IMR-90 (cell line): ENCODE measurements at regions not wholly inside any gene's neighbourhood (a gene's known extent, or its start where the extent isn't known, plus 50 kb on each side); places are given as distances from the start of the nearest gene placed in this dataset.

Experiments used
- ATAC-seq: fragments of 200-7000 bp; cut with Tn5 transposase; 2 replicates; pipeline ENCODE4 v1.9.1; 2020; ENCODE audit warnings: low read depth, mild to moderate bottlenecking, moderate library complexity
- BruUV-seq: library from RNA; stranded (reverse); fragments of 400-500 nt; replicated peaks from 2 replicates; lab custom pipeline; 2021; lab: Mats Ljungman, UMichigan
- CTCF ChIA-PET: fragments of 300-600 bp; formaldehyde crosslinking; extraction: SDS; loops from one replicate; lab custom pipeline; 2021; ENCODE audit warnings: antibody characterized with exemption; lab: Yijun Ruan, JAX
- POLR2A ChIA-PET: fragments of 300-600 bp; sonication (Branson Sonifier 250); formaldehyde crosslinking; loops from one replicate; lab custom pipeline; 2022; ENCODE audit warnings: antibody characterized with exemption; ENCODE audit not compliant: unreplicated experiment; lab: Charles Lee
- DNase-seq: peaks from one replicate; pipeline ENCODE4 v3.0.0; 2013
- H2AFZ ChIP-seq: replicated peaks from 2 replicates; pipeline ENCODE3; 2013; ENCODE audit warnings: low read length, mild to moderate bottlenecking; ENCODE audit not compliant: poor library complexity
- H2AK5ac ChIP-seq: 2 replicates; pipeline ENCODE4 v1.6.1; 2013; ENCODE audit warnings: low read depth, low read length, inconsistent platforms
- H2AK9ac ChIP-seq: replicated peaks from 2 replicates; pipeline ENCODE3; 2013; ENCODE audit warnings: mild to moderate bottlenecking, low read depth, low read length, moderate library complexity; ENCODE audit not compliant: poor library complexity
- H2BK120ac ChIP-seq: 2 replicates; pipeline ENCODE4 v1.6.1; 2013; ENCODE audit warnings: low read depth, low read length, inconsistent platforms
- H2BK15ac ChIP-seq: 3 replicates; pipeline ENCODE4 v1.6.1; 2013; ENCODE audit warnings: low read depth, low read length, inconsistent platforms
- H2BK20ac ChIP-seq: 2 replicates; pipeline ENCODE4 v1.6.1; 2013; ENCODE audit warnings: low read depth, mild to moderate bottlenecking, inconsistent platforms, low read length, moderate library complexity
- H2BK5ac ChIP-seq: 2 replicates; pipeline ENCODE4 v1.6.1; 2013; ENCODE audit warnings: mild to moderate bottlenecking, low read depth, low read length, inconsistent platforms; ENCODE audit not compliant: poor library complexity, severe bottlenecking
- H3K14ac ChIP-seq: replicated peaks from 2 replicates; pipeline ENCODE4 v1.6.1; 2013; ENCODE audit warnings: low read depth, low read length, inconsistent platforms
- H3K18ac ChIP-seq: 2 replicates; pipeline ENCODE4 v1.6.1; 2013; ENCODE audit warnings: low read depth, low read length, control low read depth
- H3K23ac ChIP-seq: 2 replicates; pipeline ENCODE4 v1.6.1; 2013; ENCODE audit warnings: low read depth, low read length, inconsistent platforms
- H3K27ac ChIP-seq: 2 replicates; pipeline ENCODE4 v1.5.1; 2013; ENCODE audit warnings: mild to moderate bottlenecking, control low read depth, low read length; ENCODE audit not compliant: insufficient read depth
- H3K27me3 ChIP-seq: 2 replicates; pipeline ENCODE4 v1.6.1; 2013; ENCODE audit warnings: low read length; ENCODE audit not compliant: control insufficient read depth, insufficient read depth
- H3K36me3 ChIP-seq: 2 replicates; pipeline ENCODE4 v1.6.1; 2013; ENCODE audit warnings: low read length, mixed read lengths; ENCODE audit not compliant: control insufficient read depth, insufficient read depth
- H3K4ac ChIP-seq: 2 replicates; pipeline ENCODE4 v1.6.1; 2013; ENCODE audit warnings: low read depth, low read length, inconsistent platforms
- H3K4me1 ChIP-seq: 2 replicates; pipeline ENCODE4 v1.6.1; 2013; ENCODE audit warnings: low read length, mixed read lengths; ENCODE audit not compliant: control insufficient read depth, insufficient read depth
- H3K4me2 ChIP-seq: 2 replicates; pipeline ENCODE4 v1.6.1; 2013; ENCODE audit warnings: low read depth, mild to moderate bottlenecking, control low read depth, low read length, moderate library complexity
- H3K4me3 ChIP-seq: 2 replicates; pipeline ENCODE4 v1.5.1; 2013; ENCODE audit warnings: low read depth, mild to moderate bottlenecking, control low read depth, low read length, moderate library complexity; ENCODE audit not compliant: insufficient read depth
- H3K56ac ChIP-seq: 2 replicates; pipeline ENCODE4 v1.6.1; 2013; ENCODE audit warnings: low read length, inconsistent platforms; ENCODE audit not compliant: insufficient read depth; ENCODE audit errors: extremely low read depth
- H3K79me1 ChIP-seq, 2 experiments: 2 replicates each; pipeline ENCODE4 v1.6.1; 2013; ENCODE audit warnings: low read length in 2 of 2, inconsistent platforms in 1 of 2, low read depth in 1 of 2
- H3K9ac ChIP-seq: 2 replicates; pipeline ENCODE4 v1.6.1; 2013; ENCODE audit warnings: low read depth, low read length, control low read depth
- H3K9me1 ChIP-seq: 2 replicates; pipeline ENCODE4 v1.6.1; 2013; ENCODE audit warnings: low read length, inconsistent platforms; ENCODE audit not compliant: insufficient read depth
- H3K9me3 ChIP-seq: 2 replicates; pipeline ENCODE4 v1.6.1; 2013; ENCODE audit warnings: low read length; ENCODE audit not compliant: control insufficient read depth, insufficient read depth
- H4K20me1 ChIP-seq: 2 replicates; pipeline ENCODE4 v1.6.1; 2013; ENCODE audit warnings: low read length, inconsistent platforms; ENCODE audit not compliant: insufficient read depth
- H4K5ac ChIP-seq: 2 replicates; pipeline ENCODE4 v1.6.1; 2013; ENCODE audit warnings: mild to moderate bottlenecking, low read depth, low read length, control low read depth
- H4K8ac ChIP-seq, 2 experiments: 2 replicates each; pipeline ENCODE4 v1.6.1; 2013; ENCODE audit warnings: low read depth in 2 of 2, low read length in 2 of 2, control low read depth in 1 of 2, inconsistent platforms in 1 of 2
- H4K91ac ChIP-seq: 2 replicates; pipeline ENCODE4 v1.6.1; 2013; ENCODE audit warnings: low read depth, low read length, inconsistent platforms; ENCODE audit not compliant: insufficient read depth
- CEBPB ChIP-seq: IDR thresholded peaks from 2 replicates; pipeline ENCODE4 v1.6.1; 2012; ENCODE audit warnings: low read depth, low read length, improper control_type of control experiment
- WGBS, 2 experiments: methylation state at CpG; one replicate each; pipeline versions ENCODE4 v1.1.5 to v1.1.7; 2013; ENCODE audit warnings: missing lambda C conversion rate in 2 of 2; ENCODE audit not compliant: insufficient read length in 1 of 2; ENCODE audit errors: extremely low coverage in 2 of 2; 5-methylcytosine and 5-hydroxymethylcytosine counted together
- dilution Hi-C: fragments of 300-500 bp; cut with HindIII; formaldehyde crosslinking; loops from one replicate; pipeline ENCODE4 v1.14.3; 2018; ENCODE audit warnings: low sequenced_read_pairs; ENCODE audit not compliant: unreplicated experiment
- in situ Hi-C: fragments of 300-500 bp; cut with MboI; formaldehyde crosslinking; loops from 3 replicates; pipeline ENCODE4 v1.14.3; 2019; ENCODE audit warnings: low sequenced_read_pairs, inconsistent platforms, mixed read lengths
- intact Hi-C: fragments of 100-400 bp; cut with micrococcal nuclease; formaldehyde crosslinking; loops from 2 replicates; pipeline ENCODE4 v1.10.0; 2022

- in situ Hi-C loops (no loop called here), dilution Hi-C loops (no loop called here), intact Hi-C loops (no loop called here)
- H3K36me3 ChIP-seq = no peaks in the 10 kb centered on the region
- H2AK5ac ChIP-seq = no peak overlapping the region
- TF ChIP-seq CEBPB = no peak
- no peak overlapping the region for H3K4me2 ChIP-seq
- DNase-seq = no peak
- H3K14ac ChIP-seq = no peak overlapping the region
- no peak overlapping the region for H3K4ac ChIP-seq
- no peak overlapping the region for H3K4me3 ChIP-seq
- no peak overlapping the region for H2AK9ac ChIP-seq
- H3K56ac ChIP-seq = no peak overlapping the region
- WGBS, 2 experiments = no CpG with 5 or more reads among the region's 2 CpGs
- H2BK15ac ChIP-seq = no peak overlapping the region
- H2AFZ ChIP-seq = no peak overlapping the region
- no peak overlapping the region for H3K9ac ChIP-seq
- H3K27ac ChIP-seq = no peak overlapping the region
- no peak for ATAC-seq
- H2BK5ac ChIP-seq = no peak overlapping the region
- H3K23ac ChIP-seq = no peak overlapping the region
- H4K91ac ChIP-seq = no peak overlapping the region
- peaks cover 2% of the 10 kb centered on the region for H3K4me1 ChIP-seq
- H4K8ac ChIP-seq = 0 out of 4 replicates have a peak overlapping the region, but pooled peaks of 1 of the 2 experiments have one; percentile 12
- H2BK120ac ChIP-seq = no peak overlapping the region
- ChIA-PET CTCF (interaction anchor here (0.6 to 0.9 kb wide), 2 partner anchors 11 to 345 kb away, joined by 3 to 4 read pairs; no protein-coding TSS in a partner anchor), POLR2A (no interaction called here)
- H3K79me1 ChIP-seq = no peaks in the 10 kb centered on the region; a peak in 1 of 4 replicates
- no TSS peak for BruUV-seq
- H3K9me1 ChIP-seq = no peaks in the 10 kb centered on the region
- H3K27me3 ChIP-seq = no peaks in the 10 kb centered on the region
- no peaks in the 10 kb centered on the region for H4K20me1 ChIP-seq
- H2BK20ac ChIP-seq = no peak overlapping the region
- H3K9me3 ChIP-seq = no peaks in the 10 kb centered on the region
- no peak overlapping the region for H4K5ac ChIP-seq
- peak overlapping the region; percentile 70; the same call in 1 of the 2 replicates for H3K18ac ChIP-seq
Measured at GRCh38 chr4:30904215-30904555, 184.0 kb downstream of the PCDH7 start.
